ENCODE measurements at regions not wholly inside any gene's neighbourhood (a gene's known extent, or its start where the extent isn't known, plus 50 kb on each side); places are given as distances from the start of the nearest gene placed in this dataset.

- H3K36me3 ChIP-seq (ENCODE audit: control insufficient read depth, insufficient read depth, low read length) = no peaks in the 10 kb centered on the region
- TF ChIP-seq CTCF (IDR thresholded peaks at IDR 0.05) (no peak), SIN3A (IDR thresholded peaks at IDR 0.05; ENCODE audit: borderline replicate concordance, insufficient read depth, low read depth, low read length) (no peak), REST (IDR thresholded peaks at IDR 0.05; ENCODE audit: insufficient read depth in 1 of 2, low read depth in 2 of 2, low read length in 1 of 2) (no peak), TCF7L2 (IDR thresholded peaks at IDR 0.05; ENCODE audit: low read depth, low read length) (no peak), POLR2AphosphoS5 (IDR thresholded peaks at IDR 0.05; ENCODE audit: low read depth, low read length) (no peak)
- in situ Hi-C loops (cut with HindIII; ENCODE audit: low pct_unique_long_range_greater_than_20kb, low sequenced_read_pairs) (no loop called here), intact Hi-C loops (cut with micrococcal nuclease; ENCODE audit: unreplicated experiment) (no loop called here)
- ChIA-PET POLR2A (no interaction called here), CTCF (no interaction called here)
- no peak overlapping the region for H3K4me3 ChIP-seq (ENCODE audit: low read depth in 2 of 2, low read length in 2 of 2)
- ATAC-seq (no peak), DNase-seq (ENCODE audit: low read depth, low spot score) (no peak)
- no peaks in the 10 kb centered on the region for H3K9me3 ChIP-seq (ENCODE audit: control insufficient read depth, insufficient read depth, low read depth, low read length)
- no peaks in the 10 kb centered on the region for H3K4me1 ChIP-seq (ENCODE audit: control insufficient read depth, insufficient read depth, low read length)
- H3K27me3 ChIP-seq (ENCODE audit: control insufficient read depth, insufficient read depth, low read length) = no peaks in the 10 kb centered on the region
- BruUV-seq (replicated peaks) = no TSS peak
- H3K27ac ChIP-seq (ENCODE audit: low read length) = no peak overlapping the region
Observed at GRCh38 chr14:87331991-87332390, 661.0 kb downstream of the GALC start.

- H3K4me3 ChIP-seq (ENCODE audit: low read depth in 2 of 2, low read length in 2 of 2) = no peak overlapping the region
- no peaks in the 10 kb centered on the region for H3K9me3 ChIP-seq (ENCODE audit: control insufficient read depth, insufficient read depth, low read depth, low read length)
- in situ Hi-C loops (cut with HindIII; ENCODE audit: low pct_unique_long_range_greater_than_20kb, low sequenced_read_pairs) = no loop called here
- no peaks in the 10 kb centered on the region for H3K27me3 ChIP-seq (ENCODE audit: control insufficient read depth, insufficient read depth, low read length)
- intact Hi-C loops (cut with micrococcal nuclease; ENCODE audit: unreplicated experiment) = no loop called here
- TF ChIP-seq TCF7L2 (IDR thresholded peaks at IDR 0.05; ENCODE audit: low read depth, low read length) = no peak
- no peak for TF ChIP-seq POLR2AphosphoS5 (IDR thresholded peaks at IDR 0.05; ENCODE audit: low read depth, low read length)
- no peak for TF ChIP-seq REST (IDR thresholded peaks at IDR 0.05; ENCODE audit: insufficient read depth in 1 of 2, low read depth in 2 of 2, low read length in 1 of 2)
- no peak for TF ChIP-seq CTCF (IDR thresholded peaks at IDR 0.05)
- TF ChIP-seq SIN3A (IDR thresholded peaks at IDR 0.05; ENCODE audit: borderline replicate concordance, insufficient read depth, low read depth, low read length) = no peak
- POLR2A ChIA-PET = no interaction called here
- DNase-seq (ENCODE audit: low read depth, low spot score) (no peak), ATAC-seq (no peak)
- CTCF ChIA-PET = no interaction called here
- H3K27ac ChIP-seq (ENCODE audit: low read length) = no peak overlapping the region
- H3K36me3 ChIP-seq (ENCODE audit: control insufficient read depth, insufficient read depth, low read length) = no peaks in the 10 kb centered on the region
- no TSS peak for BruUV-seq (replicated peaks)
- H3K4me1 ChIP-seq (ENCODE audit: control insufficient read depth, insufficient read depth, low read length) = no peaks in the 10 kb centered on the region
Observed at GRCh38 chr14:87325741-87326140, 667.2 kb downstream of the GALC start.

Data from Panc1 (cell line).